ENCODE measurements at regions not wholly inside any gene's neighbourhood (a gene's known extent, or its start where the extent isn't known, plus 50 kb on each side); places are given as distances from the start of the nearest gene placed in this dataset.

DNA sequence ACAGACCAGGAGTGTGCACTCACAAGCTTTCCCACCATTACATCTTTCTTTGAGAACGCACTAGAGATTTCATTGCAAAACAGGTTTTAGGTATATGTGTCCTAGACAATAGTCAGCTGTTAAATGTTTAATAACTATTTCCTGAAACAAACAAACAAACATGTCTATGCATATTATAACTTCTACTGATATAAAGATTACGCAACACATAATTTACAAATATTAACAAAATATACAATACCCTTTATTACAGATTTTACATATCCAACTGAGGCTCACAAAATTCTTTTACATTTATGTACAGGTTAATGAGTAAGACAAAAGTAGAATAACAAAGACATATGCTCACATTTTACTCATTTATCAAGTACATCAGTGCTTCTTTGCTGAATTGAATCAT, 1554.0 kb upstream of the PCDH10 start:
- TF ChIP-seq EZH2 (IDR thresholded peaks at IDR 0.05) = no peak
- TF ChIP-seq POLR2AphosphoS5 (IDR thresholded peaks at IDR 0.05; ENCODE audit: borderline replicate concordance, low read depth, low read length) = no peak
- no peak for TF ChIP-seq FOXP2 (optimal IDR thresholded peaks at IDR 0.05; ENCODE audit: control extremely low read depth, extremely low read length, insufficient read depth)

All from SK-N-MC (cell line).